Caco-2 (cell line): ENCODE measurements at regions not wholly inside any gene's neighbourhood (a gene's known extent, or its start where the extent isn't known, plus 50 kb on each side); places are given as distances from the start of the nearest gene placed in this dataset.
"Not testable (repeated sequence)": the region's sequence is repeated elsewhere in the genome, so short reads cannot be mapped to it uniquely, and the experiment has no call there.

Source experiments
- BruUV-seq: library from RNA; stranded (reverse); fragments of 400-500 nt; replicated peaks from 2 replicates; lab custom pipeline; 2021; lab: Mats Ljungman, UMichigan
- CTCF ChIA-PET: fragments of 300-600 bp; sonication (Branson Sonifier 250); formaldehyde crosslinking; loops from one replicate; lab custom pipeline; 2022; ENCODE audit warnings: antibody characterized with exemption; lab: Charles Lee
- POLR2A ChIA-PET: fragments of 300-600 bp; sonication (Branson Sonifier 250); formaldehyde crosslinking; loops from one replicate; lab custom pipeline; 2022; ENCODE audit warnings: antibody characterized with exemption; lab: Charles Lee
- DNase-seq, 2 experiments: peaks; one replicate each; pipeline versions ENCODE4 v3.0.0 to v3.0.0-alpha.2; 2020 to 2022
- H3K27me3 ChIP-seq: replicated peaks from 2 replicates; pipeline ENCODE4 v1.6.0; 2011; ENCODE audit warnings: low read length; ENCODE audit not compliant: control insufficient read depth, insufficient read depth
- H3K36me3 ChIP-seq: 2 replicates; pipeline ENCODE4 v1.5.1; 2011; ENCODE audit warnings: low read length; ENCODE audit not compliant: control insufficient read depth, insufficient read depth
- H3K4me1 ChIP-seq: fragments of 250-450 bp; sonication (Bioruptor Pico); 2 replicates; pipeline ENCODE4 v1.5.1; 2020; ENCODE audit warnings: mild to moderate bottlenecking
- H3K4me3 ChIP-seq: 2 replicates; pipeline ENCODE4 v1.5.1; 2011; ENCODE audit warnings: low read depth, mild to moderate bottlenecking, control low read depth, low read length
- H3K9me3 ChIP-seq: fragments of 250-450 bp; sonication (Bioruptor Pico); 2 replicates; pipeline ENCODE4 v1.5.1; 2020; ENCODE audit warnings: mild to moderate bottlenecking, moderate library complexity
- H3K27ac Mint-ChIP-seq: one replicate; pipeline ENCODE4 v1.8.0; 2022; ENCODE audit warnings: mixed read lengths; ENCODE audit not compliant: unreplicated experiment
- H3K27me3 Mint-ChIP-seq: one replicate; pipeline ENCODE4 v1.8.0; 2022; ENCODE audit warnings: mixed read lengths; ENCODE audit not compliant: insufficient read depth, unreplicated experiment
- H3K36me3 Mint-ChIP-seq: one replicate; pipeline ENCODE4 v1.8.0; 2022; ENCODE audit warnings: mild to moderate bottlenecking, mixed read lengths; ENCODE audit not compliant: insufficient read depth, unreplicated experiment
- H3K4me1 Mint-ChIP-seq: one replicate; pipeline ENCODE4 v1.8.0; 2022; ENCODE audit warnings: low read depth, mixed read lengths; ENCODE audit not compliant: unreplicated experiment
- H3K4me3 Mint-ChIP-seq: one replicate; pipeline ENCODE4 v1.8.0; 2022; ENCODE audit warnings: mild to moderate bottlenecking, moderate library complexity, mixed read lengths; ENCODE audit not compliant: unreplicated experiment
- H3K9me3 Mint-ChIP-seq: one replicate; pipeline ENCODE4 v1.8.0; 2022; ENCODE audit warnings: mixed read lengths; ENCODE audit not compliant: unreplicated experiment
- intact Hi-C: fragments of 100-400 bp; cut with micrococcal nuclease; formaldehyde crosslinking; loops from one replicate; pipeline ENCODE4 v1.10.0; 2022; ENCODE audit not compliant: unreplicated experiment
- TF ChIP-seq, protein P1 (sequence below), 2 experiments: fragments of 200-600 bp in 1 of 2; IDR thresholded peaks; 1 replicate in 1 of 2; 2 replicates in 1 of 2; pipeline versions ENCODE4 v1.5.1 to v1.8.0; 2011 to 2022; ENCODE audit warnings: antibody characterized with exemption in 1 of 2, control low read depth in 1 of 2, inconsistent platforms in 1 of 2, low read depth in 1 of 2, low read length in 1 of 2, mild to moderate bottlenecking in 1 of 2, moderate library complexity in 1 of 2; ENCODE audit not compliant: insufficient read depth in 1 of 2, severe bottlenecking in 1 of 2, unreplicated experiment in 1 of 2

DNA sequence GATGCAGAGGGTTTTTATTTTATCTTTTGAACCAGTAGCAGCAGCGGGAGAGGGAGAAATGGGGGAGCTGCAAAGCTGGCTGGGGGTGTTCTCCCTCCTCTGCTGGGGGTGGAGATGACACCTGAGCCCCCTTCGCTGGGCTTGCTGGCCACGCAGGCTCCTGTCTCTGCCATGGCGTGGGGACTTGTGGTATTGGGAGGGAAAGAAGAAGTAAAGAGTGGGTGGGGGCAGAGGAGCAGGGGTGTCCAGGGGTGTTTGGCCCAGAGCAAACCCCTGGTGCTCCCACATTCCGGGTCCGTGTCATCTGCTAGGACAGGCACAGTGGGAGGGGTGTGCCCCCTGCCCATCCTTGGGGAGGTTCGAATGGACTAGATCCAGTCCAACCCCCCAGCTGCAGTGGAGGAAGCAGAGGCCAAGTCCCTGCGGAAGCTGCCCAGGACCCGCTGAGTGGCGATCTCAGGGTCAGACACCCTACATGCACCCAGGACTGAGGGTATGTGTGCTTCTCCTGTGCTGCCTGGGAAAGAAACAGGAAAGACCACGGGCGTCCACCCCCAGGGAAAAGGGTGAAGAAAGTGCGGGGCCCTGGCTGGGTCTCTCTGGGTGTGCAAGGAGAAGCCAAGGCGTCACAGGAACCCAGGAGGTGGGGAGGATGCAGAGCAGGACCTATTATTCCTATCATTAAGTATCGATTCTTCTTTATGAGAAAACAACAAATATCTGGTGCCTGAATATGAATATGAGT lies 163.2 kb downstream of the TRIM43 start:
- H3K36me3 ChIP-seq, intact Hi-C loops, H3K4me3 Mint-ChIP-seq, H3K27me3 ChIP-seq, H3K4me3 ChIP-seq, H3K36me3 Mint-ChIP-seq, DNase-seq, POLR2A ChIA-PET, H3K27me3 Mint-ChIP-seq, H3K4me1 Mint-ChIP-seq, CTCF ChIA-PET, H3K9me3 Mint-ChIP-seq, H3K9me3 ChIP-seq, BruUV-seq, H3K27ac Mint-ChIP-seq, H3K4me1 ChIP-seq: not testable (repeated sequence)

DNA sequence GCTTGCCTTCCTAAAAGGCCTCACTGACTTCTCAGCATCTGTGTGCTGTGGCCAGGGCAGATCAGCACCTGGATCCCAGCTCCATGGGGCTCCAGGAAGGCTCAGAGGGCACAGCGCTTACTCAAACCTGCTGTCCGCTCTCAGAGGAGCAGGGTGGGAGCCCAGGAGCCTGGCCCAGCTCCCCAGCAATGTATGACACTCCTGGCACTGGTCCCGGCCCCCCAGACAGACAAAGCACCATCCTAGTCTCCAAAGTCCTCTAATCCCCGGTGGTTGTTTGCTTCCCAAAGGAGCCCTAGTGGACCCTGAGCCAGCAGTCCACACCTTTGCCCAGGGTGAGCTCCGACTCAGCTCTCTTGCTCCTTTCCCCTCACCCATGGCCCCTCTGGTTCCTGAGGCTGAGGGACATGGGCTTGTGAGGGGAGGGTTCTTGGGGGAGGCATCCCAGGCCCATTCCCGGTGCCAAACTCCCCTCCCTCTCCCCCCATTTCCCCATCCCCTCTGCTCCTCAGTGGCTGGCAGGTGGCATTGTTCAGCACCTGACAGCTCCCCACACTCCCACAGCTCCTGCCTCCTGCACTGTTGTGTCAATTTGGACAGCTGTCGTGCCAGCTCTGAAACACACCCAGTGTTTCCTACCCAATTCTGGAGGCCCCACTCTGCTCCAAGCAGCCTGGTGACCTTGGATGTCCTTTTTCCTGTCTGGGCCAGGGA lies 164.3 kb downstream of the TRIM43 start:
- H3K27me3 Mint-ChIP-seq, DNase-seq, H3K36me3 Mint-ChIP-seq, intact Hi-C loops, H3K4me3 ChIP-seq, H3K9me3 Mint-ChIP-seq, H3K4me1 Mint-ChIP-seq, H3K9me3 ChIP-seq, POLR2A ChIA-PET, BruUV-seq, H3K4me1 ChIP-seq, H3K4me3 Mint-ChIP-seq, H3K27me3 ChIP-seq, CTCF ChIA-PET, H3K36me3 ChIP-seq, H3K27ac Mint-ChIP-seq: not testable (repeated sequence)

DNA sequence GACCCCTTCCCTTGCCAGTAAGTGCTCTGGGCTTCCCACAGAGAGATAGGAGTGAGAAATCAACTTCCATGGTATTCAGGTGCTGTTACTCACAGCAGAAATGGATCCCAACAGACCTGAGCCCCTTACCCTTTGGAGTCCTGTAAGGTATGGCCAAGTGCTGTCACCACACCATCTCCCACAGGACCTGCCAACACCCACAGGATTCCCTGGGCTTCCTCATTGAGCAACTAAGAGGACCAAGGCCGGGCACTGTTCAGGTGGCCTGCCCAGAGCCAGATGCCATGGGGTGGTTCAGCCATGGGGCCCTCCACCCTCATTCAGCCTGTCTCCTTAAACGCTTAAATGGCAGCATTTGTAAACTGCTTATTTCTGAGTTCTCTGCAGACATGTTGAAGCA lies 166.2 kb downstream of the TRIM43 start:
- DNase-seq, result no peak
- ChIA-PET CTCF (no interaction called here), POLR2A (no interaction called here)
- no peaks in the 10 kb centered on the region for H3K36me3 Mint-ChIP-seq
- Histone ChIP-seq H3K4me1 (no peaks in the 10 kb centered on the region), H3K9me3 (no peaks in the 10 kb centered on the region), H3K4me3 (no peak overlapping the region), H3K36me3 (no peaks in the 10 kb centered on the region), H3K27me3 (no peaks in the 10 kb centered on the region)
- no peak overlapping the region for H3K27ac Mint-ChIP-seq
- intact Hi-C loops, result no loop called here
- TF ChIP-seq, protein P1, sequence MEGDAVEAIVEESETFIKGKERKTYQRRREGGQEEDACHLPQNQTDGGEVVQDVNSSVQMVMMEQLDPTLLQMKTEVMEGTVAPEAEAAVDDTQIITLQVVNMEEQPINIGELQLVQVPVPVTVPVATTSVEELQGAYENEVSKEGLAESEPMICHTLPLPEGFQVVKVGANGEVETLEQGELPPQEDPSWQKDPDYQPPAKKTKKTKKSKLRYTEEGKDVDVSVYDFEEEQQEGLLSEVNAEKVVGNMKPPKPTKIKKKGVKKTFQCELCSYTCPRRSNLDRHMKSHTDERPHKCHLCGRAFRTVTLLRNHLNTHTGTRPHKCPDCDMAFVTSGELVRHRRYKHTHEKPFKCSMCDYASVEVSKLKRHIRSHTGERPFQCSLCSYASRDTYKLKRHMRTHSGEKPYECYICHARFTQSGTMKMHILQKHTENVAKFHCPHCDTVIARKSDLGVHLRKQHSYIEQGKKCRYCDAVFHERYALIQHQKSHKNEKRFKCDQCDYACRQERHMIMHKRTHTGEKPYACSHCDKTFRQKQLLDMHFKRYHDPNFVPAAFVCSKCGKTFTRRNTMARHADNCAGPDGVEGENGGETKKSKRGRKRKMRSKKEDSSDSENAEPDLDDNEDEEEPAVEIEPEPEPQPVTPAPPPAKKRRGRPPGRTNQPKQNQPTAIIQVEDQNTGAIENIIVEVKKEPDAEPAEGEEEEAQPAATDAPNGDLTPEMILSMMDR (IDR thresholded peaks at IDR 0.05; ENCODE audit: insufficient read depth in 1 of 2, low read depth in 1 of 2, low read length in 1 of 2, severe bottlenecking in 1 of 2, unreplicated experiment in 1 of 2), result no peak
- H3K9me3 Mint-ChIP-seq, result no peaks in the 10 kb centered on the region
- no TSS peak for BruUV-seq
- H3K4me1 Mint-ChIP-seq, result no peaks in the 10 kb centered on the region
- peaks cover 6% of the 10 kb centered on the region for H3K27me3 Mint-ChIP-seq
- no peak overlapping the region for H3K4me3 Mint-ChIP-seq

DNA sequence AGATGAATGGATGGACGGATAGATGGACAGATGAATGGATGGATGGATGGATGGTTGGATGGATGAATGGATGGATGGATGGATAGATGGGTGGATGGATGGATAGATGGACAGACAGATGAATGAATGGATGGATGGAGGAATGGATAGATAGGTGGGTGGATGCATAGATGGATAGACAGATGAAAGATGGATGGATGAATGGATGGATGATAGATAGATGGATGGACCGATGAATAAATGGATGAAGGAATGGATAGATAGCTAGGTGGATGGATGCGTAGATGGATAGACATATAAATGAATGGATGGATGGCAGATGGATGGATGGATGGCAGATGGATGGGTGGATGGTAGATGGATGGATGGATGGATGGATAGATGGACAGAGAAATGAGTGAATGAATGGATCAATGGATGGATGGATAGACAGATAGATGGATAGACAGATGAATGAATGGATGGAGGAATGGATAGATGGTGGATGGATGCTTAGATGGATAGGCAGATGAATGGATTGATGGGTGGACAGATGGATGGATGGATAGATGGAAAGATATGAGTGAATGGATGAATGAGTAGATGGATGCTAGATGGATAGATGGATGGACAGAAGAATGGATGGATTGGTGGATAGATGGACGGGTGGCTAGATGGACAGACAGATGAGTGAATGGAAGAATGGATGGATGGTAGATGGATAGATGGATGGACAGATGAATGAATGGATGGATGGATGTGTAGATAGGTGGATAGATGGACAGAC lies 167.9 kb downstream of the TRIM43 start:
- Mint-ChIP-seq H3K27ac (no peak overlapping the region), H3K4me1 (no peaks in the 10 kb centered on the region), H3K36me3 (no peaks in the 10 kb centered on the region), H3K4me3 (no peak overlapping the region), H3K27me3 (peaks cover 6% of the 10 kb centered on the region), H3K9me3 (no peaks in the 10 kb centered on the region)
- no peak for DNase-seq
- CTCF ChIA-PET, result no interaction called here
- Histone ChIP-seq H3K4me1 (no peaks in the 10 kb centered on the region), H3K9me3 (no peaks in the 10 kb centered on the region), H3K4me3 (no peak overlapping the region), H3K36me3 (no peaks in the 10 kb centered on the region), H3K27me3 (no peaks in the 10 kb centered on the region)
- intact Hi-C loops, result no loop called here
- POLR2A ChIA-PET, result no interaction called here
- TF ChIP-seq, protein P1 (IDR thresholded peaks at IDR 0.05; ENCODE audit: insufficient read depth in 1 of 2, low read depth in 1 of 2, low read length in 1 of 2, severe bottlenecking in 1 of 2, unreplicated experiment in 1 of 2), result no peak
- no TSS peak for BruUV-seq
